K562 (cell line): ENCODE measurements at regions not wholly inside any gene's neighbourhood (a gene's known extent, or its start where the extent isn't known, plus 50 kb on each side); places are given as distances from the start of the nearest gene placed in this dataset.
A peak's percentile ranks its signal among the peaks of the same experiment; 100 is the strongest.

Source experiments
- ATAC-seq: fragments of 200-7000 bp; cut with Tn5 transposase; 3 replicates; pipeline ENCODE4 v1.9.1; 2020; ENCODE audit warnings: moderate library complexity
- BruUV-seq: library from RNA; stranded (reverse); fragments of 400-500 nt; replicated peaks from 2 replicates; lab custom pipeline; 2021; lab: Mats Ljungman, UMichigan
- CTCF ChIA-PET: fragments of 300-600 bp; formaldehyde crosslinking; extraction: SDS; loops from one replicate; lab custom pipeline; 2021; ENCODE audit warnings: low intra/inter-chr PET ratio; lab: Yijun Ruan, JAX
- POLR2A ChIA-PET: fragments of 300-600, 350-650 bp; sonication (Branson Sonifier 250); formaldehyde crosslinking; extraction: SDS; loops from one replicate; lab custom pipeline; 2021; ENCODE audit warnings: antibody characterized with exemption, inconsistent platforms; lab: Yijun Ruan, JAX
- DNase-seq, 4 experiments: peaks; one replicate each; pipeline versions ENCODE4 v3.0.0 to v3.0.0-alpha.2; 2011 to 2018; ENCODE audit warnings: low spot score in 3 of 4, mixed read lengths in 3 of 4; ENCODE audit errors: extremely low read depth in 1 of 4
- FAIRE-seq: peaks from 2 replicates; lab custom pipeline; 2011; peaks lifted over from hg19 to GRCh38; lab: Jason Lieb, UNC
- H2AFZ ChIP-seq: 2 replicates; pipeline ENCODE4 v1.6.0; 2011; ENCODE audit warnings: low read depth, low read length, control low read depth, inconsistent platforms
- H3K27ac ChIP-seq: fragments of 200-600 bp; 3 replicates; pipeline ENCODE4 v1.8.0; 2011; ENCODE audit warnings: low read depth, mild to moderate bottlenecking, control low read depth, inconsistent platforms, low read length, moderate library complexity, mixed read lengths; ENCODE audit errors: extremely low read depth
- H3K27me3 ChIP-seq, 2 experiments: fragments of 300-600 bp in 1 of 2; 2 replicates in 1 of 2; 3 replicates in 1 of 2; pipeline versions ENCODE4 v1.6.0 to v1.8.0; 2011; ENCODE audit warnings: inconsistent platforms in 2 of 2, low read length in 2 of 2, mild to moderate bottlenecking in 1 of 2, mixed read lengths in 1 of 2, moderate library complexity in 1 of 2; ENCODE audit not compliant: control insufficient read depth in 2 of 2, insufficient read depth in 2 of 2
- H3K36me3 ChIP-seq: fragments of 300-600 bp; 3 replicates; pipeline ENCODE4 v1.8.0; 2011; ENCODE audit warnings: mild to moderate bottlenecking, low read length, inconsistent platforms; ENCODE audit not compliant: control insufficient read depth, insufficient read depth
- H3K4me1 ChIP-seq, 2 experiments: fragments of 200-600 bp in 1 of 2; replicated peaks in 1 of 2; 2 replicates in 1 of 2; 3 replicates in 1 of 2; pipeline versions ENCODE4 v1.5.1 to v1.8.0; 2011; ENCODE audit warnings: inconsistent platforms in 2 of 2, low read length in 2 of 2, mild to moderate bottlenecking in 1 of 2, mixed read lengths in 1 of 2, moderate library complexity in 1 of 2; ENCODE audit not compliant: control insufficient read depth in 2 of 2, insufficient read depth in 2 of 2
- H3K4me2 ChIP-seq: 2 replicates; pipeline ENCODE4 v1.6.1; 2011; ENCODE audit warnings: low read length, control low read depth, inconsistent platforms, mixed read lengths; ENCODE audit not compliant: insufficient read depth
- H3K4me3 ChIP-seq: fragments of 200-600 bp; sonication (generic), shearing (Covaris generic); 2 replicates; pipeline ENCODE4 v1.5.1; 2016; ENCODE audit warnings: control low read depth, inconsistent platforms
- H3K79me2 ChIP-seq: fragments of 200-600 bp; 3 replicates; pipeline ENCODE4 v1.8.0; 2011; ENCODE audit warnings: low read length, inconsistent platforms; ENCODE audit not compliant: control insufficient read depth, insufficient read depth
- H3K9ac ChIP-seq, 2 experiments: 2 replicates each; pipeline versions ENCODE4 v1.6.0 to v1.6.1; 2011; ENCODE audit warnings: low read depth in 2 of 2, low read length in 2 of 2, control low read depth in 1 of 2, inconsistent platforms in 1 of 2, mild to moderate bottlenecking in 1 of 2, mixed read lengths in 1 of 2; ENCODE audit not compliant: insufficient read depth in 1 of 2
- H3K9me1 ChIP-seq: one replicate; pipeline ENCODE4 v1.6.0; 2011; ENCODE audit warnings: inconsistent platforms, mild to moderate bottlenecking, low read length, moderate library complexity; ENCODE audit not compliant: control insufficient read depth, insufficient read depth
- H3K9me3 ChIP-seq: replicated peaks from 2 replicates; pipeline ENCODE4 v1.5.1; 2011; ENCODE audit warnings: low read depth, low read length, inconsistent platforms; ENCODE audit not compliant: control insufficient read depth, insufficient read depth
- H4K20me1 ChIP-seq: replicated peaks from 2 replicates; pipeline ENCODE4 v1.6.1; 2011; ENCODE audit warnings: low read length, inconsistent platforms, mixed read lengths; ENCODE audit not compliant: control insufficient read depth, insufficient read depth
- HNRNPUL1 ChIP-seq: fragments of 200-400 bp; formaldehyde crosslinking; IDR thresholded peaks from 2 replicates; pipeline ENCODE4 v1.6.1; 2017; ENCODE audit warnings: low read length
- KDM2B ChIP-seq: fragments of 250-450 bp; sonication (Bioruptor Pico); IDR thresholded peaks from 2 replicates; pipeline ENCODE4 v1.8.0; 2021; ENCODE audit warnings: mild to moderate bottlenecking, moderate library complexity
- PHF20 ChIP-seq: fragments of 450-650 bp; IDR thresholded peaks from 2 replicates; pipeline ENCODE4 v1.6.1; 2018; ENCODE audit not compliant: partially characterized antibody
- RAD21 ChIP-seq, 2 experiments: fragments of 250-450 bp in 1 of 2; fragments of 450-650 bp in 1 of 2; sonication (Bioruptor Pico) in 1 of 2; formaldehyde crosslinking in 1 of 2; IDR thresholded peaks in 1 of 2; conservative IDR thresholded peaks in 1 of 2; 2 replicates each; pipeline versions ENCODE4 v1.4.0 to v1.8.0; 2020 to 2022; ENCODE audit warnings: mild to moderate bottlenecking in 2 of 2, moderate library complexity in 1 of 2
- TGIF2 ChIP-seq: sonication (generic); formaldehyde crosslinking; IDR thresholded peaks from 2 replicates; pipeline ENCODE4 v1.8.1; 2022; ENCODE audit warnings: mild to moderate bottlenecking, missing genetic modification reagents, moderate library complexity
- WGBS: fragments of 100-300 bp; shearing (Covaris generic); methylation state at CpG from one replicate; pipeline ENCODE4 v1.1.6; 2016; ENCODE audit warnings: low coverage, mixed read lengths; ENCODE audit not compliant: insufficient coverage; ENCODE audit errors: missing lambda C conversion rate; 5-methylcytosine and 5-hydroxymethylcytosine counted together
- in situ Hi-C: fragments of 300-500 bp; cut with MboI; formaldehyde crosslinking; loops from 4 replicates; pipeline ENCODE4 v1.15.0; 2018; ENCODE audit warnings: inconsistent platforms, mixed read lengths
- intact Hi-C: fragments of 100-400 bp; cut with micrococcal nuclease; formaldehyde crosslinking; loops from 2 replicates; pipeline ENCODE4 v1.14.2; 2022
- TF ChIP-seq, protein P1 (sequence below): IDR thresholded peaks from 3 replicates; pipeline ENCODE4 v1.6.1; 2011; ENCODE audit warnings: borderline replicate concordance, mild to moderate bottlenecking, moderate library complexity; ENCODE audit not compliant: insufficient read length; ENCODE audit errors: extremely low read depth
- TF ChIP-seq, protein P2 (sequence below): sonication (generic); formaldehyde crosslinking; IDR thresholded peaks from 2 replicates; pipeline ENCODE4 v1.8.0; 2022; ENCODE audit warnings: missing genetic modification reagents, mild to moderate bottlenecking, borderline replicate concordance
- TF ChIP-seq, protein P3 (sequence below), 3 experiments: IDR thresholded peaks in 2 of 3; conservative IDR thresholded peaks in 1 of 3; 2 replicates each; pipeline ENCODE4 v1.5.1; 2011 to 2012; ENCODE audit warnings: low read length in 3 of 3, mild to moderate bottlenecking in 3 of 3, control low read depth in 2 of 3, improper control_type of control experiment in 1 of 3, inconsistent platforms in 1 of 3, low read depth in 1 of 3, mixed read lengths in 1 of 3, moderate library complexity in 1 of 3; ENCODE audit not compliant: insufficient read depth in 2 of 3
- TF ChIP-seq, protein P4 (sequence below): fragments of 450-650 bp; IDR thresholded peaks from one replicate; pipeline ENCODE4 v1.6.1; 2018; ENCODE audit warnings: mild to moderate bottlenecking, moderate library complexity; ENCODE audit not compliant: partially characterized antibody

- Histone ChIP-seq H3K4me3 (no peak overlapping the region), H3K79me2 (no peaks in the 10 kb centered on the region), H3K4me2 (no peak overlapping the region)
- no peak for TF ChIP-seq HNRNPUL1
- TF ChIP-seq, protein P1, sequence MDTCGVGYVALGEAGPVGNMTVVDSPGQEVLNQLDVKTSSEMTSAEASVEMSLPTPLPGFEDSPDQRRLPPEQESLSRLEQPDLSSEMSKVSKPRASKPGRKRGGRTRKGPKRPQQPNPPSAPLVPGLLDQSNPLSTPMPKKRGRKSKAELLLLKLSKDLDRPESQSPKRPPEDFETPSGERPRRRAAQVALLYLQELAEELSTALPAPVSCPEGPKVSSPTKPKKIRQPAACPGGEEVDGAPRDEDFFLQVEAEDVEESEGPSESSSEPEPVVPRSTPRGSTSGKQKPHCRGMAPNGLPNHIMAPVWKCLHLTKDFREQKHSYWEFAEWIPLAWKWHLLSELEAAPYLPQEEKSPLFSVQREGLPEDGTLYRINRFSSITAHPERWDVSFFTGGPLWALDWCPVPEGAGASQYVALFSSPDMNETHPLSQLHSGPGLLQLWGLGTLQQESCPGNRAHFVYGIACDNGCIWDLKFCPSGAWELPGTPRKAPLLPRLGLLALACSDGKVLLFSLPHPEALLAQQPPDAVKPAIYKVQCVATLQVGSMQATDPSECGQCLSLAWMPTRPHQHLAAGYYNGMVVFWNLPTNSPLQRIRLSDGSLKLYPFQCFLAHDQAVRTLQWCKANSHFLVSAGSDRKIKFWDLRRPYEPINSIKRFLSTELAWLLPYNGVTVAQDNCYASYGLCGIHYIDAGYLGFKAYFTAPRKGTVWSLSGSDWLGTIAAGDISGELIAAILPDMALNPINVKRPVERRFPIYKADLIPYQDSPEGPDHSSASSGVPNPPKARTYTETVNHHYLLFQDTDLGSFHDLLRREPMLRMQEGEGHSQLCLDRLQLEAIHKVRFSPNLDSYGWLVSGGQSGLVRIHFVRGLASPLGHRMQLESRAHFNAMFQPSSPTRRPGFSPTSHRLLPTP: no peak
- TF ChIP-seq, protein P2, sequence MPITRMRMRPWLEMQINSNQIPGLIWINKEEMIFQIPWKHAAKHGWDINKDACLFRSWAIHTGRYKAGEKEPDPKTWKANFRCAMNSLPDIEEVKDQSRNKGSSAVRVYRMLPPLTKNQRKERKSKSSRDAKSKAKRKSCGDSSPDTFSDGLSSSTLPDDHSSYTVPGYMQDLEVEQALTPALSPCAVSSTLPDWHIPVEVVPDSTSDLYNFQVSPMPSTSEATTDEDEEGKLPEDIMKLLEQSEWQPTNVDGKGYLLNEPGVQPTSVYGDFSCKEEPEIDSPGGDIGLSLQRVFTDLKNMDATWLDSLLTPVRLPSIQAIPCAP (CRISPR knock-in tag): no peak
- no peak for TF ChIP-seq KDM2B (CRISPR knock-in tag)
- TF ChIP-seq, protein P3, sequence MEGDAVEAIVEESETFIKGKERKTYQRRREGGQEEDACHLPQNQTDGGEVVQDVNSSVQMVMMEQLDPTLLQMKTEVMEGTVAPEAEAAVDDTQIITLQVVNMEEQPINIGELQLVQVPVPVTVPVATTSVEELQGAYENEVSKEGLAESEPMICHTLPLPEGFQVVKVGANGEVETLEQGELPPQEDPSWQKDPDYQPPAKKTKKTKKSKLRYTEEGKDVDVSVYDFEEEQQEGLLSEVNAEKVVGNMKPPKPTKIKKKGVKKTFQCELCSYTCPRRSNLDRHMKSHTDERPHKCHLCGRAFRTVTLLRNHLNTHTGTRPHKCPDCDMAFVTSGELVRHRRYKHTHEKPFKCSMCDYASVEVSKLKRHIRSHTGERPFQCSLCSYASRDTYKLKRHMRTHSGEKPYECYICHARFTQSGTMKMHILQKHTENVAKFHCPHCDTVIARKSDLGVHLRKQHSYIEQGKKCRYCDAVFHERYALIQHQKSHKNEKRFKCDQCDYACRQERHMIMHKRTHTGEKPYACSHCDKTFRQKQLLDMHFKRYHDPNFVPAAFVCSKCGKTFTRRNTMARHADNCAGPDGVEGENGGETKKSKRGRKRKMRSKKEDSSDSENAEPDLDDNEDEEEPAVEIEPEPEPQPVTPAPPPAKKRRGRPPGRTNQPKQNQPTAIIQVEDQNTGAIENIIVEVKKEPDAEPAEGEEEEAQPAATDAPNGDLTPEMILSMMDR (IDR thresholded peaks at IDR 0.05 in 2 of 3, conservative IDR thresholded peaks at IDR 0.05 in 1 of 3; ENCODE audit: insufficient read depth in 2 of 3, low read depth in 1 of 3, low read length in 3 of 3): peak in 2 of 3 experiments; percentile 8 to 9; a peak in 1 of 6 replicates
- no peak for TF ChIP-seq PHF20
- no peak for TF ChIP-seq TGIF2 (CRISPR knock-in tag)
- TF ChIP-seq, protein P4, sequence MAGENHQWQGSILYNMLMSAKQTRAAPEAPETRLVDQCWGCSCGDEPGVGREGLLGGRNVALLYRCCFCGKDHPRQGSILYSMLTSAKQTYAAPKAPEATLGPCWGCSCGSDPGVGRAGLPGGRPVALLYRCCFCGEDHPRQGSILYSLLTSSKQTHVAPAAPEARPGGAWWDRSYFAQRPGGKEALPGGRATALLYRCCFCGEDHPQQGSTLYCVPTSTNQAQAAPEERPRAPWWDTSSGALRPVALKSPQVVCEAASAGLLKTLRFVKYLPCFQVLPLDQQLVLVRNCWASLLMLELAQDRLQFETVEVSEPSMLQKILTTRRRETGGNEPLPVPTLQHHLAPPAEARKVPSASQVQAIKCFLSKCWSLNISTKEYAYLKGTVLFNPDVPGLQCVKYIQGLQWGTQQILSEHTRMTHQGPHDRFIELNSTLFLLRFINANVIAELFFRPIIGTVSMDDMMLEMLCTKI: no peak
- TF ChIP-seq RAD21 (CRISPR knock-in tag; conservative IDR thresholded peaks at IDR 0.05 in 1 of 2, IDR thresholded peaks at IDR 0.05 in 1 of 2): peak in 1 of 2 experiments; percentile 31; a peak in 2 of 4 replicates
- TF ChIP-seq, all 486 proteins: peak for 2
- ChIA-PET POLR2A (interaction anchor here (0.6 kb wide), 1 partner anchor 197 kb away, joined by 3 read pairs; no protein-coding TSS in a partner anchor), CTCF (no interaction called here)
- DNase-seq (peak in 1 of 4 experiments; percentile 31), FAIRE-seq (peak; percentile 19), ATAC-seq (peak; percentile 83)
- intact Hi-C loops (loop anchor here (10.0 kb wide), 1 partner anchor 348 kb away; the partner anchor contains the start of gene ARL4A), in situ Hi-C loops (no loop called here)
- Histone ChIP-seq H4K20me1 (no peaks in the 10 kb centered on the region), H3K9me1 (no peaks in the 10 kb centered on the region), H3K9me3 (no peaks in the 10 kb centered on the region), H3K4me1 (no peaks in the 10 kb centered on the region), H3K36me3 (no peaks in the 10 kb centered on the region), H3K27ac (no peak overlapping the region), H3K27me3 (no peaks in the 10 kb centered on the region), H3K9ac (no peak overlapping the region), H2AFZ (no peak overlapping the region)
- WGBS: 24% methylated on average over 2 of the region's 2 CpGs
- BruUV-seq: no TSS peak
Observed at GRCh38 chr7:13032576-13032975, 345.1 kb downstream of the ARL4A start.
